Natural killer cell (primary cell): ENCODE measurements at regions not wholly inside any gene's neighbourhood (a gene's known extent, or its start where the extent isn't known, plus 50 kb on each side); places are given as distances from the start of the nearest gene placed in this dataset.

Experiments used
- ATAC-seq, 3 donors: fragments of 150-1000 bp in 2 of 3; fragments of 200-7000 bp in 1 of 3; cut with Tn5 transposase; 1 replicate in 1 of 3; 2 replicates in 2 of 3; pipeline ENCODE4 v1.10.0; 2021; ENCODE audit warnings: mild to moderate bottlenecking in 2 of 3, moderate library complexity in 2 of 3
- DNase-seq, 2 donors: peaks; one replicate each; pipeline versions ENCODE4 v3.0.0 to v3.0.0-alpha.2; 2013 to 2021; ENCODE audit warnings: mixed read lengths in 1 of 2
- H3K27ac ChIP-seq: one replicate; pipeline ENCODE4 v1.5.1; 2013; ENCODE audit warnings: mild to moderate bottlenecking, low read length
- H3K27me3 ChIP-seq: one replicate; pipeline ENCODE4 v1.6.1; 2013; ENCODE audit warnings: low read length; ENCODE audit not compliant: control insufficient read depth, insufficient read depth
- H3K36me3 ChIP-seq: one replicate; pipeline ENCODE4 v1.6.1; 2013; ENCODE audit warnings: low read length; ENCODE audit not compliant: control insufficient read depth, insufficient read depth
- H3K4me1 ChIP-seq: one replicate; pipeline ENCODE4 v1.6.1; 2013; ENCODE audit warnings: low read length; ENCODE audit not compliant: control insufficient read depth, insufficient read depth
- H3K4me3 ChIP-seq: one replicate; pipeline ENCODE4 v1.5.1; 2013; ENCODE audit warnings: low read length
- H3K9me3 ChIP-seq: one replicate; pipeline ENCODE4 v1.6.1; 2013; ENCODE audit warnings: low read length; ENCODE audit not compliant: control insufficient read depth, insufficient read depth
- H3K27ac Mint-ChIP-seq, 2 donors: one replicate each; pipeline ENCODE4 v1.8.0; 2022; ENCODE audit warnings: mild to moderate bottlenecking in 2 of 2, mixed read lengths in 2 of 2, moderate library complexity in 1 of 2
- H3K27me3 Mint-ChIP-seq, 2 donors: one replicate each; pipeline ENCODE4 v1.8.0; 2022; ENCODE audit warnings: low read depth in 2 of 2, mixed read lengths in 2 of 2
- H3K36me3 Mint-ChIP-seq: one replicate; pipeline ENCODE4 v1.8.0; 2022; ENCODE audit warnings: mixed read lengths
- H3K4me1 Mint-ChIP-seq, 2 donors: one replicate each; pipeline ENCODE4 v1.8.0; 2022; ENCODE audit warnings: mixed read lengths in 2 of 2
- H3K4me3 Mint-ChIP-seq: one replicate; pipeline ENCODE4 v1.8.0; 2022; ENCODE audit warnings: mild to moderate bottlenecking, moderate library complexity, mixed read lengths
- H3K9me3 Mint-ChIP-seq, 2 donors: one replicate each; pipeline ENCODE4 v1.8.0; 2022; ENCODE audit warnings: mixed read lengths in 2 of 2
- WGBS: methylation state at CpG from one replicate; pipeline ENCODE4 v1.1.7; 2013; ENCODE audit warnings: missing lambda C conversion rate; ENCODE audit not compliant: insufficient coverage; 5-methylcytosine and 5-hydroxymethylcytosine counted together
- intact Hi-C: fragments of 100-400 bp; cut with micrococcal nuclease; formaldehyde crosslinking; loops from one replicate; pipeline ENCODE4 v1.14.2; 2022
- TF ChIP-seq, protein P1 (sequence below): fragments of 200-600 bp; IDR thresholded peaks from one replicate; pipeline ENCODE4 v1.8.0; 2022; ENCODE audit warnings: antibody characterized with exemption

DNA sequence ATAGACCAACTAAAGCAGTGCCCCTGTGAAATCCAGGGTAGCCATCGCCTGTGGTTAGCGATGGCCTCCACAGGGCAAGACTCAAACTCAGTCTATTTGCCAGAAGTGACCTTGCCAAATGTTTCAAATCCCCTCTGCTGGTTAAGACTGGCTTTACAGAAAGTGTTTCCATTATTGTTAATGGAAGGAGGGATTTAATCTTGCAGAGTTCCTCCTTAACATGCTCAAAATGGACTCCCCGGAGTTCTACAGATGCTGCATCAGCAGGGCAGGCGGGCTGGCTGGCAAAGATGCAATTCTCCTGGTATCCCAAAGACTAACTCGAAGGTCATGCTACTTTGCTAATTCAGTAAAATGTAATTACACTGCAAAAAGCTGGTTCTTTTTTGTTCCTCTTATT lies 313.0 kb upstream of the SLC7A11 start:
- Histone ChIP-seq H3K27me3 (no peaks in the 10 kb centered on the region), H3K4me1 (no peaks in the 10 kb centered on the region), H3K9me3 (no peaks in the 10 kb centered on the region), H3K36me3 (no peaks in the 10 kb centered on the region), H3K4me3 (no peak overlapping the region), H3K27ac (no peak overlapping the region)
- ATAC-seq (no peak), DNase-seq (no peak)
- Mint-ChIP-seq H3K4me3 (no peak overlapping the region), H3K9me3 (peaks cover 4 to 6% of the 10 kb centered on the region in 2 donors), H3K36me3 (no peaks in the 10 kb centered on the region), H3K27ac (no peak overlapping the region), H3K27me3 (no peaks in the 10 kb centered on the region), H3K4me1 (no peaks in the 10 kb centered on the region)
- 84% methylated on average over 5 of the region's 5 CpGs for WGBS
- TF ChIP-seq, protein P1, sequence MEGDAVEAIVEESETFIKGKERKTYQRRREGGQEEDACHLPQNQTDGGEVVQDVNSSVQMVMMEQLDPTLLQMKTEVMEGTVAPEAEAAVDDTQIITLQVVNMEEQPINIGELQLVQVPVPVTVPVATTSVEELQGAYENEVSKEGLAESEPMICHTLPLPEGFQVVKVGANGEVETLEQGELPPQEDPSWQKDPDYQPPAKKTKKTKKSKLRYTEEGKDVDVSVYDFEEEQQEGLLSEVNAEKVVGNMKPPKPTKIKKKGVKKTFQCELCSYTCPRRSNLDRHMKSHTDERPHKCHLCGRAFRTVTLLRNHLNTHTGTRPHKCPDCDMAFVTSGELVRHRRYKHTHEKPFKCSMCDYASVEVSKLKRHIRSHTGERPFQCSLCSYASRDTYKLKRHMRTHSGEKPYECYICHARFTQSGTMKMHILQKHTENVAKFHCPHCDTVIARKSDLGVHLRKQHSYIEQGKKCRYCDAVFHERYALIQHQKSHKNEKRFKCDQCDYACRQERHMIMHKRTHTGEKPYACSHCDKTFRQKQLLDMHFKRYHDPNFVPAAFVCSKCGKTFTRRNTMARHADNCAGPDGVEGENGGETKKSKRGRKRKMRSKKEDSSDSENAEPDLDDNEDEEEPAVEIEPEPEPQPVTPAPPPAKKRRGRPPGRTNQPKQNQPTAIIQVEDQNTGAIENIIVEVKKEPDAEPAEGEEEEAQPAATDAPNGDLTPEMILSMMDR = no peak
- intact Hi-C loops = no loop called here

DNA sequence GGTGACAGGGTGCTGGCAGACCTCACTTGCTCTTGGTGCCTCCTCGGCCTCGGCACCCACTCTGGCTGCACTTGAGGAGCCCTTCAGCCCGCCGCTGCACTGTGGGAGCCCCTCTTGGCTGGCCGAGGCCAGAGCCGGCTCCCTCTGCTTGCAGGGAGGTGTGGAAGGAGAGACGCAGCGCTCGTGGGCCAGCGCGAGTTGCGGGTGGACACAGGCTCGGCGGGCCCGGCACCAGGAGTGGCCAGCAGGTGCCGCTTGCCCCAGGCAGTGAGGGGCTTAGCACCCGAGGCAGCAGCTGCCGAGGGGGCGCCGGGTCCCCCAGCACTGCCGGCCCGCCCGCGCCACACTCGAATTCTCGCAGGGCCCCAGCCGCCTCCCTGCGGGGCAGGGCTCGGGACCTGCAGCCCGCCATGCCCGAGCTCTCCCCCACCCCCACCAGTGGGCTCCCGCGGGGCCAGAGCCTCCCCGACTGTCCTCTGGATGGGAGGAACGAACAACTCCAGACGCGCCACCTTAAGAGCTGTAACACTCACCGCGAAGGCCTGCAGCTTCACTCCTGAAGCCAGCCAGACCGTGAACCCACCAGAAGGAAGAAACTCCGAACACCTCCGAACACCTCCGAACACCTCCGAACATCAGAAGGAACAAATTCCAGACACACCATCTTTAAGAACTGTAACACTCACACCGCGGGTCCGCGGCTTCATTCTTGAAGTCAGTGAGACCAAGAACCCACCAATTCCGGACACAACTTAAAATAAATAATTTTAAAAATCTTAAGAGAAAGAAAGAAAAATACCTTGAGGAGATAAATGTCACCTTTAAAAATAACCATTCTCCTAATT lies 311.1 kb upstream of the SLC7A11 start:
- Histone ChIP-seq H3K9me3 (no peaks in the 10 kb centered on the region), H3K4me1 (no peaks in the 10 kb centered on the region), H3K4me3 (no peak overlapping the region), H3K27me3 (no peaks in the 10 kb centered on the region), H3K27ac (no peak overlapping the region), H3K36me3 (no peaks in the 10 kb centered on the region)
- ATAC-seq (no peak), DNase-seq (no peak)
- peaks cover 4 to 6% of the 10 kb centered on the region in 2 donors for H3K9me3 Mint-ChIP-seq
- H3K27me3 Mint-ChIP-seq = no peaks in the 10 kb centered on the region
- no peak overlapping the region for H3K4me3 Mint-ChIP-seq
- WGBS = 92% methylated on average over 48 of the region's 49 CpGs
- no peak overlapping the region for H3K27ac Mint-ChIP-seq
- H3K36me3 Mint-ChIP-seq = no peaks in the 10 kb centered on the region
- intact Hi-C loops = no loop called here
- TF ChIP-seq, protein P1 = no peak
- no peaks in the 10 kb centered on the region for H3K4me1 Mint-ChIP-seq

DNA sequence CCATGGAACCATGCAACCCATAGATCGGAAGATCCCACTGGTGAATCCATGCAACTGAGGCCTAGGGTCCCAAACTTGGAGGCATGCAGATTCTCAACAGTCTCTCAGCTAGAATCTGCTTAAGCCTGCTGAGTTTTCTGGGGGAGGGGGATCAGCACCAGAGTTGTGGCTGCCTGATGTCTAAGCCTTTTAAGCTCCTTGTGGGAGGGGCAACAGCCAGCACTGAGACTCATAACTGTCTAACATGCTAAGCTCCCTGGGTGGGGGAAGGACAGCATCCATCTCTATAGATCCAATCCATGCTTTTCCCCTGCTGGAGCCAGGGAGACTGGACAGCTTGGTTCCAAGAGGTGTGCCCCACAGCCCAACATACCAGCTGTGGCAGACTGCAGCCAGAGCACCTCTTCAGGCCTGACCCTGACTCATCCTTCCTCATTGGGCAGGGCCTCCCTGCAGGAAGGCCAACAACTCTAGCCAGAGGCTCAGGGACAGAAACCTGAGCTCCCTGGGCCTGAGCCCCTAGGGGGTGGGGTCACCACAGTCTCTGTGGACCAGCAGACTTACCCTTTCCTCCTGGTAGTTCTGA lies 300.1 kb upstream of the SLC7A11 start:
- Histone ChIP-seq H3K4me3 (no peak overlapping the region), H3K36me3 (no peaks in the 10 kb centered on the region), H3K9me3 (no peaks in the 10 kb centered on the region), H3K27ac (no peak overlapping the region), H3K27me3 (no peaks in the 10 kb centered on the region), H3K4me1 (no peaks in the 10 kb centered on the region)
- DNase-seq (no peak), ATAC-seq (no peak)
- no peaks in the 10 kb centered on the region for H3K36me3 Mint-ChIP-seq
- TF ChIP-seq, protein P1 = no peak
- H3K4me3 Mint-ChIP-seq = no peak overlapping the region
- peaks cover 13 to 16% of the 10 kb centered on the region in 2 donors for H3K9me3 Mint-ChIP-seq
- H3K4me1 Mint-ChIP-seq = no peaks in the 10 kb centered on the region
- 100% methylated on average over 1 of the region's 1 CpG for WGBS
- intact Hi-C loops = no loop called here
- H3K27me3 Mint-ChIP-seq = no peaks in the 10 kb centered on the region
- no peak overlapping the region for H3K27ac Mint-ChIP-seq
